ENCODE measurements at regions not wholly inside any gene's neighbourhood (a gene's known extent, or its start where the extent isn't known, plus 50 kb on each side); places are given as distances from the start of the nearest gene placed in this dataset.

DNA sequence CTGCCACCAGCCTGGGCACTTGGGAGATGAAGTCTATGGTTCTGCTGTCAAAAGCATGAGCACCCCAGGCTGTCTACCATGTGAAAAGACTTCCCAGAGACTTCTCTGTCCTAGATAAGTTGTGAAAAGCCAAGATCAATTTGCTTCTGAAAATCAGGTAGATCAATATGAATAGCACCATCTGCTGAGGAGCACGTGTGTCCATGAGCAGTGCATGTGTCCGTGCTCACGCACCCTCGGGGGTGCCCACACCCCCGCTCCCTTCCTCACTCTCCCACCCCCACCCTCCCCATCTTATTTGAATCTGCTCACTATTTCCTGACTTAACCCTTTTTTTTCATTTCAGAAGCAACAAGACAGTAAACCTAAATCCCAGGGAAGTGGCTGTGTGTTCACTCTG lies 238.3 kb upstream of the SDK2 start:
- Histone ChIP-seq H4K91ac (ENCODE audit: low read length) (no peak overlapping the region), H3K27ac (ENCODE audit: low read length, poor library complexity, severe bottlenecking) (no peak overlapping the region), H3K4ac (ENCODE audit: low read depth in 1 of 2, low read length in 2 of 2) (no peak overlapping the region), H3K27me3 (ENCODE audit: control insufficient read depth in 1 of 2, insufficient read depth in 1 of 2, low read length in 2 of 2) (peaks cover 0 to 88% of the 10 kb centered on the region in 2 experiments), H3K36me3 (ENCODE audit: control insufficient read depth in 1 of 2, insufficient read depth in 2 of 2, low read depth in 1 of 2, low read length in 2 of 2) (no peaks in the 10 kb centered on the region), H3K4me2 (ENCODE audit: low read length, poor library complexity, severe bottlenecking) (no peak overlapping the region), H3K4me3 (ENCODE audit: insufficient read depth in 1 of 2, low read depth in 1 of 2, low read length in 2 of 2) (no peak overlapping the region), H2AK5ac (ENCODE audit: low read length, severe bottlenecking) (no peak overlapping the region), H2BK15ac (ENCODE audit: low read depth, poor library complexity, severe bottlenecking) (no peak overlapping the region), H2BK5ac (ENCODE audit: low read depth, low read length, poor library complexity, severe bottlenecking) (no peak overlapping the region), H3K18ac (ENCODE audit: low read depth in 1 of 2, low read length in 2 of 2) (no peak overlapping the region), H2BK120ac (ENCODE audit: low read depth, low read length) (no peak overlapping the region), H3K79me1 (replicated peaks; ENCODE audit: low read length, poor library complexity, severe bottlenecking) (no peaks in the 10 kb centered on the region), H4K8ac (ENCODE audit: low read length) (no peak overlapping the region), H3K4me1 (ENCODE audit: control insufficient read depth, insufficient read depth, low read depth, low read length) (no peaks in the 10 kb centered on the region), H3K9ac (ENCODE audit: low read length) (no peak overlapping the region), H2AFZ (ENCODE audit: low read depth, low read length) (no peak overlapping the region), H2BK12ac (ENCODE audit: low read length in 2 of 2) (no peak overlapping the region), H3K9me3 (ENCODE audit: control insufficient read depth, low read length) (no peaks in the 10 kb centered on the region), H3K23ac (ENCODE audit: low read length in 2 of 2) (no peak overlapping the region), H3K14ac (ENCODE audit: low read length in 2 of 2) (no peak overlapping the region)
- 69% methylated on average over 5 of the region's 5 CpGs for WGBS
- DNase-seq = no peak

DNA sequence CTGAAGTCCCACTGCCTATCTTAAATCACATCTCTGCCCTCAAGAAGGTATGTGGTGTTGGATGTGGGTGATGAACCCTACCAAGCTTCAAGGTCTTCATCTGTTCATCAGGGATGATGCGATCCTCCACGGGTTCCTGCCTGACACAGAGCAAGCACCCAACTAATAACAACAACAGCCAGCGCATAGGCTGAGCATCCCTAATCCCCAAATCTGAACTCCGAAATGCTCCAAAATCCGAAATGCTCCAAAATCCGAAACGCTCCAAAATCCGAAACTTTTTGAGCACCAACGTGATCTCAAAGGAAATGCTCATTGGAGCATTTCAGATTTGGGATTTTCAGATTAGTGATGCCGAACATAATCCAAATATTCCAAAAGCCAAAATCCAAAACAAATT lies 238.9 kb upstream of the SDK2 start:
- Histone ChIP-seq H2BK15ac (ENCODE audit: low read depth, poor library complexity, severe bottlenecking) (no peak overlapping the region), H3K79me1 (replicated peaks; ENCODE audit: low read length, poor library complexity, severe bottlenecking) (no peaks in the 10 kb centered on the region), H3K27me3 (ENCODE audit: control insufficient read depth in 1 of 2, insufficient read depth in 1 of 2, low read length in 2 of 2) (peaks cover 0 to 88% of the 10 kb centered on the region in 2 experiments), H4K8ac (ENCODE audit: low read length) (no peak overlapping the region), H3K18ac (ENCODE audit: low read depth in 1 of 2, low read length in 2 of 2) (no peak overlapping the region), H2BK12ac (ENCODE audit: low read length in 2 of 2) (no peak overlapping the region), H3K23ac (ENCODE audit: low read length in 2 of 2) (no peak overlapping the region), H2BK120ac (ENCODE audit: low read depth, low read length) (no peak overlapping the region), H3K9ac (ENCODE audit: low read length) (no peak overlapping the region), H3K14ac (ENCODE audit: low read length in 2 of 2) (no peak overlapping the region), H2AK5ac (ENCODE audit: low read length, severe bottlenecking) (no peak overlapping the region), H3K36me3 (ENCODE audit: control insufficient read depth in 1 of 2, insufficient read depth in 2 of 2, low read depth in 1 of 2, low read length in 2 of 2) (no peaks in the 10 kb centered on the region), H3K27ac (ENCODE audit: low read length, poor library complexity, severe bottlenecking) (no peak overlapping the region), H4K91ac (ENCODE audit: low read length) (no peak overlapping the region), H3K4me1 (ENCODE audit: control insufficient read depth, insufficient read depth, low read depth, low read length) (no peaks in the 10 kb centered on the region), H3K4me3 (ENCODE audit: insufficient read depth in 1 of 2, low read depth in 1 of 2, low read length in 2 of 2) (no peak overlapping the region), H2AFZ (ENCODE audit: low read depth, low read length) (no peak overlapping the region), H3K4me2 (ENCODE audit: low read length, poor library complexity, severe bottlenecking) (no peak overlapping the region), H3K4ac (ENCODE audit: low read depth in 1 of 2, low read length in 2 of 2) (no peak overlapping the region), H3K9me3 (ENCODE audit: control insufficient read depth, low read length) (no peaks in the 10 kb centered on the region), H2BK5ac (ENCODE audit: low read depth, low read length, poor library complexity, severe bottlenecking) (no peak overlapping the region)
- WGBS = 88% methylated on average over 10 of the region's 10 CpGs
- no peak for DNase-seq

DNA sequence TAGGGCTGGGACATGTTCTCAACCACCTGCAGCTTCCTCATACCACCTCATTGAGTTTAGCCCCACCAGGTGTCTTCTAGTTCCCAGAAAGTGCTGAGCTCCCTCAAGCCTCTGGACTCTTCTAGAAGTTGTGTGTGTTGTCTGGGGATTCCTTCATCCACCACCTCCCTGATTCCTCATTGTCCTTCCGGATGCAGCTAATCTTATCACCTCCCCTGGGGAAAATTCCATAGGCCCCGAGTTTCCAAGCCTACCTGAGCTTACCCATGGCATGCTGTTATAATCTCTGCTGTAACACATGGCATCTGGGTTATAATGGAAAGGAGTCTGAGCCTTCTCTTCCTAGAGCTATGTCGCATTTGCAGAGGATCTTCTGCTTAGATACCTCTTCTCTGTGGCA lies 243.5 kb upstream of the SDK2 start:
- no peak overlapping the region for H3K9ac ChIP-seq (ENCODE audit: low read length)
- peaks cover 0 to 59% of the 10 kb centered on the region in 2 experiments for H3K27me3 ChIP-seq (ENCODE audit: control insufficient read depth in 1 of 2, insufficient read depth in 1 of 2, low read length in 2 of 2)
- H3K23ac ChIP-seq (ENCODE audit: low read length in 2 of 2) = no peak overlapping the region
- H4K8ac ChIP-seq (ENCODE audit: low read length) = no peak overlapping the region
- H3K14ac ChIP-seq (ENCODE audit: low read length in 2 of 2) = no peak overlapping the region
- no peak overlapping the region for H4K91ac ChIP-seq (ENCODE audit: low read length)
- no peak overlapping the region for H3K27ac ChIP-seq (ENCODE audit: low read length, poor library complexity, severe bottlenecking)
- no peak overlapping the region for H2BK12ac ChIP-seq (ENCODE audit: low read length in 2 of 2)
- no peaks in the 10 kb centered on the region for H3K4me1 ChIP-seq (ENCODE audit: control insufficient read depth, insufficient read depth, low read depth, low read length)
- no peak overlapping the region for H3K4me2 ChIP-seq (ENCODE audit: low read length, poor library complexity, severe bottlenecking)
- no peak overlapping the region for H3K4me3 ChIP-seq (ENCODE audit: insufficient read depth in 1 of 2, low read depth in 1 of 2, low read length in 2 of 2)
- no peak overlapping the region for H2BK5ac ChIP-seq (ENCODE audit: low read depth, low read length, poor library complexity, severe bottlenecking)
- no peaks in the 10 kb centered on the region for H3K36me3 ChIP-seq (ENCODE audit: control insufficient read depth in 1 of 2, insufficient read depth in 2 of 2, low read depth in 1 of 2, low read length in 2 of 2)
- no peak overlapping the region for H2BK120ac ChIP-seq (ENCODE audit: low read depth, low read length)
- no peaks in the 10 kb centered on the region for H3K9me3 ChIP-seq (ENCODE audit: control insufficient read depth, low read length)
- 72% methylated on average over 3 of the region's 3 CpGs for WGBS
- H3K4ac ChIP-seq (ENCODE audit: low read depth in 1 of 2, low read length in 2 of 2) = no peak overlapping the region
- H2AK5ac ChIP-seq (ENCODE audit: low read length, severe bottlenecking) = no peak overlapping the region
- no peak overlapping the region for H2BK15ac ChIP-seq (ENCODE audit: low read depth, poor library complexity, severe bottlenecking)
- DNase-seq = no peak
- H3K79me1 ChIP-seq (replicated peaks; ENCODE audit: low read length, poor library complexity, severe bottlenecking) = no peaks in the 10 kb centered on the region
- no peak overlapping the region for H2AFZ ChIP-seq (ENCODE audit: low read depth, low read length)
- H3K18ac ChIP-seq (ENCODE audit: low read depth in 1 of 2, low read length in 2 of 2) = no peak overlapping the region

DNA sequence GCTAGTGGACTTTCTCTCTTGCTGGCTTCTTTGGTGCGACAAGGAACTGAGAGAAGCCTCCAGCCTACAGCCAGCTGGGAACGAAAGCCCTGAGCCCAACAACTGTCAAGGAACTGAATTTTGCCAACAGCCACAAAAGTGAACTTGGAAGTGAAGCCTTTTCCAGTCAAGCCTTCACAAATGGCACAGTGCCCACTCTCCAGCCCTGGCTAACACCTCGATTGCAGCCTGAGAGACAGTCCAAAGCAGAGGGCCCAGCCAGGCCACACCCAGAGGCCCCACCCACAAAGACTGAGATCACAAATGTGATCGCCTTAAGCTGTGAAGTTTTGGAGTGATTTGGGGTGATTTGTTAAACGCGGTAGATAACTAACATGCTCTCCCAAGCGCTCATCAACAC lies 244.6 kb upstream of the SDK2 start:
- Histone ChIP-seq H3K27ac (ENCODE audit: low read length, poor library complexity, severe bottlenecking) (no peak overlapping the region), H3K4ac (ENCODE audit: low read depth in 1 of 2, low read length in 2 of 2) (no peak overlapping the region), H2BK120ac (ENCODE audit: low read depth, low read length) (no peak overlapping the region), H3K4me3 (ENCODE audit: insufficient read depth in 1 of 2, low read depth in 1 of 2, low read length in 2 of 2) (no peak overlapping the region), H2BK12ac (ENCODE audit: low read length in 2 of 2) (no peak overlapping the region), H2AFZ (ENCODE audit: low read depth, low read length) (no peak overlapping the region), H3K14ac (ENCODE audit: low read length in 2 of 2) (no peak overlapping the region), H3K4me2 (ENCODE audit: low read length, poor library complexity, severe bottlenecking) (no peak overlapping the region), H3K4me1 (ENCODE audit: control insufficient read depth, insufficient read depth, low read depth, low read length) (no peaks in the 10 kb centered on the region), H4K91ac (ENCODE audit: low read length) (no peak overlapping the region), H2AK5ac (ENCODE audit: low read length, severe bottlenecking) (no peak overlapping the region), H3K9ac (ENCODE audit: low read length) (no peak overlapping the region), H3K9me3 (ENCODE audit: control insufficient read depth, low read length) (no peaks in the 10 kb centered on the region), H3K79me1 (replicated peaks; ENCODE audit: low read length, poor library complexity, severe bottlenecking) (no peaks in the 10 kb centered on the region), H2BK5ac (ENCODE audit: low read depth, low read length, poor library complexity, severe bottlenecking) (no peak overlapping the region), H4K8ac (ENCODE audit: low read length) (no peak overlapping the region), H3K18ac (ENCODE audit: low read depth in 1 of 2, low read length in 2 of 2) (no peak overlapping the region), H3K36me3 (ENCODE audit: control insufficient read depth in 1 of 2, insufficient read depth in 2 of 2, low read depth in 1 of 2, low read length in 2 of 2) (no peaks in the 10 kb centered on the region), H3K23ac (ENCODE audit: low read length in 2 of 2) (no peak overlapping the region), H3K27me3 (ENCODE audit: control insufficient read depth in 1 of 2, insufficient read depth in 1 of 2, low read length in 2 of 2) (peaks cover 0 to 51% of the 10 kb centered on the region in 2 experiments), H2BK15ac (ENCODE audit: low read depth, poor library complexity, severe bottlenecking) (no peak overlapping the region)
- no peak for DNase-seq
- 78% methylated on average over 6 of the region's 7 CpGs for WGBS

All from mesenchymal stem cell (in vitro differentiated cells and primary cell).